Liver (tissue), 3 donors: ENCODE measurements at regions not wholly inside any gene's neighbourhood (a gene's known extent, or its start where the extent isn't known, plus 50 kb on each side); places are given as distances from the start of the nearest gene placed in this dataset.

Source experiments
- CTCF ChIP-seq: fragments of 150-350 bp; IDR thresholded peaks from 2 replicates; pipeline ENCODE4 v1.5.1; 2017; ENCODE audit warnings: improper control_type of control experiment, low read depth, low read length; ENCODE audit not compliant: missing input control
- GABPA ChIP-seq, 2 donors: IDR thresholded peaks in 1 of 2; conservative IDR thresholded peaks in 1 of 2; 2 replicates each; pipeline ENCODE4 v1.6.1; 2016; ENCODE audit warnings: antibody characterized with exemption in 2 of 2, mild to moderate bottlenecking in 1 of 2, moderate library complexity in 1 of 2
- RAD21 ChIP-seq, 2 donors: IDR thresholded peaks; 2 replicates each; pipeline ENCODE4 v1.6.1; 2016; ENCODE audit warnings: antibody characterized with exemption in 2 of 2, mild to moderate bottlenecking in 2 of 2
- donor health status: healthy.
- donor health status: healthy.

- TF ChIP-seq CTCF = no peak
- TF ChIP-seq GABPA (IDR thresholded peaks at IDR 0.05 in 1 of 2, conservative IDR thresholded peaks at IDR 0.05 in 1 of 2) = no peak
- TF ChIP-seq RAD21 (IDR thresholded peaks at IDR 0.05) = no peak
Observed at GRCh38 chr1:195604287-195604686, 1004.0 kb downstream of the KCNT2 start.
